ENCODE measurements at regions not wholly inside any gene's neighbourhood (a gene's known extent, or its start where the extent isn't known, plus 50 kb on each side); places are given as distances from the start of the nearest gene placed in this dataset.
"Not testable (repeated sequence)": the region's sequence is repeated elsewhere in the genome, so short reads cannot be mapped to it uniquely, and the experiment has no call there.

DNA sequence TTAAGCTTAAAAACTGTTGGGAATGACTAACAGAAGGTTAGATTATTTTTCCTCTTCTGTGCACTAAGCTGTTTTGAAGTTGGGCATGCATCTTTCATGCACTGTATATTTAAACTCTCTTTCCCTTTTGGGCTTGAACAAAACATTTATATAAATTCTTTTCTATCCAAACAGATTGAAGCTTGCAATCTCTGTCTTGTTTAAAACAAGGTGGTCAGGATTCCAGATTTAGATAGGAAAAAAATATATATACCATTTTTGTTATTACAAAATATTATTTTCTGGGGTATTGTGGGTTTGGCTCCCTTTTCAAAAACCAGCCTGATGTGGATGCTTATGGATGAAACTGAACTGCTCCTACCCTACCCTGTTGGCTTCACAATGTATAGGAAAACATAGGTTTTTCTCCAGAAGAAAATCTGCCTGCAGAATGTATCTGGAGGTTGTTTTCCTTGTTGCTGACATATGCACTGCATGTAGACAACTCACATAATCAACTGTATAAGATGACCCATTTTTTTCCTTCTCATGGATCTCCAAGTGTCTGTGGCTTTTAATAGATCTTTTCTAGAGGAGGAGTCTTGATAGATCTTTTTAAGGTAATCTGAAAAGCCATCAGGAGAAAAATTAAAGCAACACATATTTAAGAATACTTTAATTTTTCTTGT, 146.3 kb downstream of the PRL start:
- no peak overlapping the region for H3K27ac Mint-ChIP-seq
- no peak for ATAC-seq (replicated peaks in 1 of 2)
- no peak overlapping the region for H3K4me3 Mint-ChIP-seq
- H3K36me3 Mint-ChIP-seq (ENCODE audit: insufficient read depth in 2 of 2), result no peaks in the 10 kb centered on the region
- peaks cover 57% of the 10 kb centered on the region for H3K27me3 Mint-ChIP-seq (ENCODE audit: low read depth)
- peaks cover 37% of the 10 kb centered on the region for H3K4me1 Mint-ChIP-seq (ENCODE audit: low read depth)
- H3K9me3 Mint-ChIP-seq, result no peaks in the 10 kb centered on the region
- no peak for DNase-seq

DNA sequence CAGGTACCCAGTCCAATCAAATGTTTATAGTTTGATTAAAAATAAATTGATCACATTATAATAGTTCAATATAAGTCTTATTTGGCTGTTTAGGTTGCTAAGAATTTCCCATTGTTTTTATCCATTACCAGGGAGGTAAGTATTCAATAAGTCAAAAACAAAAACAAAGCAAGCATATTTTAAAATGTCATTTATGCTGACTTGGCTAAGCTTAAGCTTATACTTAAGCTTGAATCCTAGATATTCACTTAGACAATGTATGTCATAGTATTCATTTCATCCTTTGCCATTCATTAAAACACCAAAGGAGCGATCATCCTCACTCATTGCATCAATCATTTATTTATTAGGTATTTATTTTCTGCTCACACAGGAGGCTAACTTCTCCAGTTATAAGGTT, 144.9 kb downstream of the PRL start:
- no peak overlapping the region for H3K27ac Mint-ChIP-seq
- DNase-seq, result no peak
- H3K27me3 Mint-ChIP-seq (ENCODE audit: low read depth), result peaks cover 44% of the 10 kb centered on the region
- H3K36me3 Mint-ChIP-seq (ENCODE audit: insufficient read depth in 2 of 2), result no peaks in the 10 kb centered on the region
- H3K9me3 Mint-ChIP-seq, result no peaks in the 10 kb centered on the region
- no peak for ATAC-seq (replicated peaks in 1 of 2)
- peaks cover 26% of the 10 kb centered on the region for H3K4me1 Mint-ChIP-seq (ENCODE audit: low read depth)
- H3K4me3 Mint-ChIP-seq, result no peak overlapping the region

DNA sequence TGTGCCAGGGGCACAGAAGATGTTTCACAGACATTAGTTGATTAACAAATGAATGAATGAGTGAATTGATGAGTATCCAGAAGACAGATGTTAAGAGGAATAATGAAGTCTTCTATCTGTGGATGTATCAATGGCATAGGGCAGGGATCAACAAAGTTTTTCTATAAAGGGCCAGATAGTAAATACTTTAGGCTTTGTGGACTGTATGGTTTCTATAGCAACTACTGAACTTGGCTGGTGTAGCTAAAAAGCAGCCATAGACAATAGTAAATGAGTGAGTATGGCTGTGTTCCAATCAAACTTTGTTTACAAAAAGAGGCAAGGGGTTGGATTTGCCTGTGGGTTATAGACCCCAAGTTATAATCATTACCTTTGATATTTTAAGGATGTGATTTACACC, 144.0 kb downstream of the PRL start:
- Mint-ChIP-seq H3K27ac (no peak overlapping the region), H3K4me1 (ENCODE audit: low read depth) (peaks cover 17% of the 10 kb centered on the region), H3K36me3 (ENCODE audit: insufficient read depth in 2 of 2) (no peaks in the 10 kb centered on the region), H3K27me3 (ENCODE audit: low read depth) (peaks cover 38% of the 10 kb centered on the region), H3K4me3 (no peak overlapping the region), H3K9me3 (no peaks in the 10 kb centered on the region)
- DNase-seq, result no peak
- ATAC-seq (replicated peaks in 1 of 2), result no peak

DNA sequence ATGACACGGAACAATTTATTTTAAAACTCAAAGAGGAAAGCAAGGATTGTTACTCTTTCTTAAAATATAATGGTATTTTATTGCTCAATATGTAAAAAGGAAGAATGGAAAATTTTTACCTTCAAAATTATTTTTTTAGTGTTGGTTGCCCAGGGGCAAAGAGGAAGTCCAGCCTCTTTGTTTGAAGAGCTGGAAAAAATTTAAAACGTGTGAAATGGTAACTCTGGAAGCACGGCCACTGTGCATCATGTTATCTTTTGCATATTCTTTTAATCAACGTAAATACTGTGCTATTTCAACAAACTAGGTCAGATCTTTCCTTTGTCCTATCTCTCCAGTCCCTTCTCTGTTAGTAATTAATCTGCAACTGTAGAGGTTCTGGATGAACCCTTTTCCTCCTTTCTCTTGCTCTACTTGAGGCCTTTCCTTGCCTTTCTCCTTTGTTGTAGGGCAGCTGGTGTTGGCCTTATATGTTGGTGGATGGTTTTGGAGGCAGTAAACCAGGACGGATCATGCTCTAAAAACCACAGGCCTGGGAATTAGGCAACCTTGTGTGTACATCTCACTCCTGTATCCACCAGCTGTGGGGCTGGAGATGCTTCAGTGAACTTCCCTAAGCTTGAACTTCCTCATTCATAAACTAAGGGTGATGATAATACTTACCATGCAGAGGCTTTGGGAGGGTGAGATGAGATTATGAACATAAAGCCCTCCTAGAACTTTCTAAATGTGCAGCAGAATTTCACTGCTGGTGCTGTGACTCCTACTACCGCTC, 143.3 kb downstream of the PRL start:
- peaks cover 9% of the 10 kb centered on the region for H3K4me1 Mint-ChIP-seq (ENCODE audit: low read depth)

DNA sequence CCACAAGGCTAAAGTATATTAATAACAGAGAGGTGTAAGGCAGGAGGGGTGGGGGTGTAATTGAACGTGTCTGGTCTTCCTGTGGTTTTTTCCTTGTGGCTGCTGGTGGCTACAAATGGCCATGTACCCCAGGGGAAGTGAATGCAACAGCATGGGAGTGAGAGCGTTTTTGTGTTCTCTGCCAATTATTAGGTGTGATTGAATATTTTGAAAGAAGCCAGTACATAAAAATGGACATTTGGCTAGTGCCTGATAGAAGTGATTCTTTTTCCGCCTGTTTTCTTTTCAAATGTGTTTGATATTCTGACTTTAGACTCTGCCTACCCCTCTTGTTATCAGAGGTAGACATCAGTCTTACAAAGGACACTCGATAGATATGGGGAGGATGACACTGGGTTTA, 141.3 kb downstream of the PRL start:
- DNase-seq (no peak), ATAC-seq (replicated peaks in 1 of 2) (no peak)
- Mint-ChIP-seq H3K27ac (no peak overlapping the region), H3K27me3 (ENCODE audit: low read depth) (peaks cover 18% of the 10 kb centered on the region), H3K4me1 (ENCODE audit: low read depth) (no peaks in the 10 kb centered on the region), H3K9me3 (no peaks in the 10 kb centered on the region), H3K36me3 (ENCODE audit: insufficient read depth in 2 of 2) (no peaks in the 10 kb centered on the region), H3K4me3 (no peak overlapping the region)

More for the DNA sequence above, 143.3 kb downstream of the PRL start:
- Mint-ChIP-seq H3K9me3 (no peaks in the 10 kb centered on the region), H3K27me3 (ENCODE audit: low read depth) (peaks cover 31% of the 10 kb centered on the region), H3K36me3 (ENCODE audit: insufficient read depth in 2 of 2) (no peaks in the 10 kb centered on the region), H3K27ac (no peak overlapping the region), H3K4me3 (no peak overlapping the region)
- DNase-seq (no peak), ATAC-seq (replicated peaks in 1 of 2) (no peak)

DNA sequence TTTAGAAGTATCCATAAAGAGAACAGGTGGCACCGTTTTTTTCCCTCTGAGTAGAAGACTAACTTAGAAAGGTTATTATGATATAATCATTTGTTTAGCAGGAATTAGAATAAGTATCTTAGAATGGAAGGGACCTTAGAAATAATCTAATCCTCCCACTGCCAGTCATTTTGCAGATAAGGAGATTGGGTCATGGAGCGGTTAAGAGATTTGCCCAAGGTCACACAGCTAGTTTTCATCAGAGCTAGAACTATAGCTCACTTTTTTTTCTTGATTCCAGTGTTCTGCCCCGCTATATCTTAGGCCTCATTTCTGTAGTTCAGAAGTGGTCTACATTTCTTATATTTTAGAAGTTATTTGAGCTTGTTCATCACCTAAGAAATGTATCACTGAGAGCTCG, 139.6 kb downstream of the PRL start:
- DNase-seq (no peak), ATAC-seq (replicated peaks in 1 of 2) (no peak)
- no peak overlapping the region for H3K27ac Mint-ChIP-seq
- no peaks in the 10 kb centered on the region for H3K9me3 Mint-ChIP-seq
- no peak overlapping the region for H3K4me3 Mint-ChIP-seq
- no peaks in the 10 kb centered on the region for H3K4me1 Mint-ChIP-seq (ENCODE audit: low read depth)
- peaks cover 18% of the 10 kb centered on the region for H3K27me3 Mint-ChIP-seq (ENCODE audit: low read depth)
- no peaks in the 10 kb centered on the region for H3K36me3 Mint-ChIP-seq (ENCODE audit: insufficient read depth in 2 of 2)

DNA sequence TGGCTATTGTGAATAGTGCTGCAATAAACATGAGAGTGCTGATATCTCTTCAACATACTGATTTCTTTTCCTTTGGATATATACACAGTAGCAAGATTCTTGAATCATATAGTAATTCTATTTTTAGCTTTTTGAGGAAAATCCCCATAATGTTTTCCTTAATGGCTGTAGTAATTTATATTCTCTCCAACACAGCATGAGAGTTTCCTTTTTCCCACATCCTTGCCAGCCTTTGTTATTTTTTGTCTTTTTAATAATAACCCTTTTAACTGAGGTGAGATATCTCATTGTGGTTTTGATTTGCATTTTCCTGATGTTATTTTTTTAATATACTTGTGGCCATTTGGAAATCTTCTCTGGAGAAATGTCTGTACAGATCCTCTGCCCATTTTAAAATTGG, 132.6 kb downstream of the PRL start:
- H3K4me3 Mint-ChIP-seq, result no peak overlapping the region
- H3K27me3 Mint-ChIP-seq (ENCODE audit: low read depth), result no peaks in the 10 kb centered on the region
- no peak for DNase-seq
- H3K9me3 Mint-ChIP-seq, result no peaks in the 10 kb centered on the region
- no peak for ATAC-seq (replicated peaks in 1 of 2)
- H3K27ac Mint-ChIP-seq, result no peak overlapping the region
- no peaks in the 10 kb centered on the region for H3K4me1 Mint-ChIP-seq (ENCODE audit: low read depth)
- no peaks in the 10 kb centered on the region for H3K36me3 Mint-ChIP-seq (ENCODE audit: insufficient read depth in 2 of 2)

DNA sequence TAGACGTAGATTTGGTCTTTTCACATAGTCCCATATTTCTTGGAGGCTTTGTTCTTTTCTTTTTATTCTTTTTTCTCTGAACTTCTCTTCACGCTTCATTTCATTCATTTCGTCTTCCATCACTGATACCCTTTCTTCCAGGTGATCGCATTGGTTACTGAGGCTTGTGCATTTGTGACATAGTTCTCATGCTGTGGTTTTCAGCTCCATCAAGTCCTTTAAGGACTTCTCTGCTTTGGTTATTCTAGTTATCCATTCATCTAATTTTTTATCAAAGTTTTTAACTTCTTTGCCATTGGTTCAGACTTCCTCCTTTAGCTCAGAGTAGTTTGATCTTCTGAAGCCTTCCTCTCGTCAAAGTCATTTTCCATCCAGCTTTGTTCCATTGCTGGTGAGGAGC, 125.8 kb downstream of the PRL start:
- ATAC-seq (replicated peaks in 1 of 2); H3K4me3 Mint-ChIP-seq; H3K27me3 Mint-ChIP-seq (ENCODE audit: low read depth); DNase-seq; H3K4me1 Mint-ChIP-seq (ENCODE audit: low read depth); H3K27ac Mint-ChIP-seq: not testable (repeated sequence)
- Mint-ChIP-seq H3K36me3 (ENCODE audit: insufficient read depth in 2 of 2) (peaks cover 6 to 13% of the 10 kb centered on the region in 2 donors), H3K9me3 (peaks cover 16 to 17% of the 10 kb centered on the region in 2 donors)

DNA sequence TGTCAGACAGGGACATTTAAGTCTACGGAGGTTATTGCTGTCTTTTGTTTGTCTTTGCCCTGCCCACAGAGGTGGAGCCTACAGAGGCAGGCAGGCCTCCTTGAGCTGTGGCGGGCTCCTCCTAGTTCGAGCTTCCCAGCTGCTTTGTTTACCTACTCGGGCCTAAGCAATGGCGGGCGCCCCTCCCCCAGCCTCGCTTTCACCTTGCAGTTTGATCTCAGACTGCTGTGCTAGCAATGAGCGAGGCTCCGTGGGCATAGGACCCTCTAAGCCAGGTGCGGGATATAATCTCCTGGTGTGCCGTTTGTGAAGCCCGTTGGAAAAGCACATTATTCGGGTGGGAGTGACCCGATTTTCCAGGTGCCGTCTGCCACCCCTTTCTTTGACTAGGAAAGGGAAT, 125.0 kb downstream of the PRL start:
- DNase-seq; ATAC-seq (replicated peaks in 1 of 2); H3K4me3 Mint-ChIP-seq; H3K27ac Mint-ChIP-seq; H3K4me1 Mint-ChIP-seq (ENCODE audit: low read depth); H3K27me3 Mint-ChIP-seq (ENCODE audit: low read depth): not testable (repeated sequence)
- peaks cover 16 to 17% of the 10 kb centered on the region in 2 donors for H3K9me3 Mint-ChIP-seq
- peaks cover 6 to 13% of the 10 kb centered on the region in 2 donors for H3K36me3 Mint-ChIP-seq (ENCODE audit: insufficient read depth in 2 of 2)

DNA sequence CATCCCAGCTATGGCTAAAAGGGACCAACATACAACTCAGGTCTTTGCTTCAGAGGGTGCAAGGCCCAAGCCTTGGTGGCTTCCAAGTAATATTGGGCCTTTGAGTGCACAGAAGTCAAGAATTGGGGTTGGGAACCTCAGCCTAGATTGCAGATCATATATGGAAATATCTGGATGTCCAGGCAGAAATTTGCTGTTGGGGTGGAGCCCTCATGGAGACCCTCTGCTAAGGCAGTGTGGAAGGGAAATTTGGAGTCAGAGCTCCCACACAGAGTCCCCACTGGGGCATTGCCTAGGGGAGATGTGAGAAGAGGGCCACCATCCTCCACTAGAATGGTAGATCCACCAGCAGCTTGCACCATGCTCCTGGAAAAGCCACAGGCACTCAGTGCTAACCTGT, 123.5 kb downstream of the PRL start:
- Mint-ChIP-seq H3K27ac (no peak overlapping the region), H3K9me3 (peaks cover 16 to 17% of the 10 kb centered on the region in 2 donors), H3K4me3 (no peak overlapping the region), H3K27me3 (ENCODE audit: low read depth) (no peaks in the 10 kb centered on the region), H3K4me1 (ENCODE audit: low read depth) (no peaks in the 10 kb centered on the region), H3K36me3 (ENCODE audit: insufficient read depth in 2 of 2) (peaks cover 6 to 13% of the 10 kb centered on the region in 2 donors)
- no peak for DNase-seq
- no peak for ATAC-seq (replicated peaks in 1 of 2)

DNA sequence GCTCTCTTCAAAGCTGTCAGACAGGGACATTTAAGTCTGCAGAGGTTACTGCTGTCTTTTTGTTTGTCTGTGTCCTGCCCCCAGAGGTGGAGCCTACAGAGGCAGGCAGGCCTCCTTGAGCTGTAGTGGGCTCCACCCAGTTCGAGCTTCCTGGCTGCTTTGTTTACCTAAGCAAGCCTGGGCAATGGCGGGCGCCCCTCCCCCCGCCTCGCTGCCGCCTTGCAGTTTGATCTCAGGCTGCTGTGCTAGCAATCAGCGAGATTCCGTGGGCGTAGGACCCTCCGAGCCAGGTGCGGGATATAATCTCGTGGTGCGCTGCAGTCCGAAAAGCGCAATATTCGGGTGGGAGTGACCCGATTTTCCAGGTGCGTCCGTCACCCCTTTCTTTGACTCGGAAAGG, 116.6 kb downstream of the PRL start:
- H3K4me1 Mint-ChIP-seq (ENCODE audit: low read depth); H3K27ac Mint-ChIP-seq; ATAC-seq (replicated peaks in 1 of 2); H3K4me3 Mint-ChIP-seq; H3K27me3 Mint-ChIP-seq (ENCODE audit: low read depth); DNase-seq: not testable (repeated sequence)
- H3K36me3 Mint-ChIP-seq (ENCODE audit: insufficient read depth in 2 of 2), result peaks cover 2 to 25% of the 10 kb centered on the region in 2 donors
- H3K9me3 Mint-ChIP-seq, result peaks cover 13 to 14% of the 10 kb centered on the region in 2 donors

DNA sequence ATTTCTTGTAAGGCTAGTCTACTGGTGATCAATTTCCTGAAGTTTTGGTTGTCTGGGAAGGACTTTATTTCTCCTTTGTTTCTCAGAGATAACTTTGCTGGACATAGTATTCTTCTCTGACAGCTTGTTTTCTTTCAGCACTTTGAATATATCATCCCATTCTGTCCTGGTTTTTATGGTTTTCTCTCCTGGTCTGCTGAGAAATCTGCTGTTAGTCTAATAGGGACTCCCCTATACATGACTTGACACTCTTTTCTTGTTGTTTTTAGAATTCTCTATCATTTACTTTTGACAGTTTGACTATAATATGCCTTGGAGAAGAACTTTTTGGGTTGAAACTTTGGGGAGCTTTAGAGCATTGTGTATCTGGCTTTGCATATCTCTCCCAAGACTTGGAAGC, 112.5 kb downstream of the PRL start:
- H3K36me3 Mint-ChIP-seq (ENCODE audit: insufficient read depth in 2 of 2), result peaks cover 2 to 26% of the 10 kb centered on the region in 2 donors
- H3K27ac Mint-ChIP-seq, result no peak overlapping the region
- H3K27me3 Mint-ChIP-seq (ENCODE audit: low read depth), result no peaks in the 10 kb centered on the region
- DNase-seq (no peak), ATAC-seq (replicated peaks in 1 of 2) (no peak)
- H3K4me1 Mint-ChIP-seq (ENCODE audit: low read depth), result no peaks in the 10 kb centered on the region
- H3K4me3 Mint-ChIP-seq, result no peak overlapping the region
- H3K9me3 Mint-ChIP-seq, result peaks cover 13 to 14% of the 10 kb centered on the region in 2 donors

DNA sequence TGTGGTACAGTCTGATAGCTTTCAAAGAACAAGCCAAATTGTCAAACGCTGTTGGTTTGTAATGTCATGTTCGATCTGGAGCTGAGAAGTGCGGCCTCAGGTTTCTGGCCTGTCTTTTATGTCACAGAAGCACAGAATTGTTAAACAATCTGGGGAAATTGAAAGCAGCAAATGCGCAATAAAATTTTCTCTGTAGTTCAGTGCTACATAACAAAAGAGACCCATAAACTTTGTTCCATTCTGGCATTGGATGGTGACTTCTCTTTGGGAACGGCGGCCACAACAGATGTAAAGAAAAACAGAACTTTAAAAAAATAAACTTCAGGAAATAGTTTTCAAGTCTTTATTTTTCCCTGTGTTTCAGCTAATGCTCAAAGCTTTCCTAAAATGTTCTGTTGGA, 106.9 kb downstream of the PRL start:
- no peaks in the 10 kb centered on the region for H3K9me3 Mint-ChIP-seq
- H3K4me1 Mint-ChIP-seq (ENCODE audit: low read depth), result no peaks in the 10 kb centered on the region
- DNase-seq, result no peak
- H3K27me3 Mint-ChIP-seq (ENCODE audit: low read depth), result peaks cover 6% of the 10 kb centered on the region
- no peak overlapping the region for H3K4me3 Mint-ChIP-seq
- H3K27ac Mint-ChIP-seq, result no peak overlapping the region
- ATAC-seq (replicated peaks in 1 of 2), result no peak
- peaks cover 0 to 2% of the 10 kb centered on the region in 2 donors for H3K36me3 Mint-ChIP-seq (ENCODE audit: insufficient read depth in 2 of 2)
